Activated CD8-positive, alpha-beta T cell treated with anti-CD3 and anti-CD28 coated beads, Interleukin-2, amount 10 ng/mL, durations not matched to agents 7 days and 5 days (primary cell): ENCODE measurements at regions not wholly inside any gene's neighbourhood (a gene's known extent, or its start where the extent isn't known, plus 50 kb on each side); places are given as distances from the start of the nearest gene placed in this dataset.

Experiments
- ATAC-seq: fragments of 150-1000 bp; cut with Tn5 transposase; one replicate; pipeline ENCODE4 v1.10.0; 2021; ENCODE audit warnings: moderate library complexity
- CTCF ChIA-PET: fragments of 350-600 bp; sonication (Branson Sonifier 250); formaldehyde crosslinking; loops from one replicate; lab custom pipeline; 2021; ENCODE audit warnings: antibody characterized with exemption; lab: Charles Lee
- POLR2A ChIA-PET: fragments of 350-600 bp; sonication (Branson Sonifier 250); formaldehyde crosslinking; loops from one replicate; lab custom pipeline; 2021; ENCODE audit warnings: antibody characterized with exemption; lab: Charles Lee
- DNase-seq: peaks from one replicate; pipeline ENCODE4 v3.0.0-alpha.2; 2020
- H3K27ac Mint-ChIP-seq: one replicate; pipeline ENCODE4 v1.8.0; 2021; ENCODE audit warnings: mild to moderate bottlenecking, mixed read lengths
- H3K27me3 Mint-ChIP-seq: one replicate; pipeline ENCODE4 v1.8.0; 2021; ENCODE audit warnings: low read depth, mixed read lengths
- H3K36me3 Mint-ChIP-seq: one replicate; pipeline ENCODE4 v1.8.0; 2021; ENCODE audit warnings: low read depth, mixed read lengths
- H3K4me1 Mint-ChIP-seq: one replicate; pipeline ENCODE4 v1.8.0; 2021; ENCODE audit warnings: low read depth, mixed read lengths
- H3K4me3 Mint-ChIP-seq: one replicate; pipeline ENCODE4 v1.8.0; 2021; ENCODE audit warnings: mild to moderate bottlenecking, mixed read lengths
- H3K9me3 Mint-ChIP-seq: one replicate; pipeline ENCODE4 v1.8.0; 2022; ENCODE audit warnings: mixed read lengths; ENCODE audit not compliant: insufficient read depth

DNA sequence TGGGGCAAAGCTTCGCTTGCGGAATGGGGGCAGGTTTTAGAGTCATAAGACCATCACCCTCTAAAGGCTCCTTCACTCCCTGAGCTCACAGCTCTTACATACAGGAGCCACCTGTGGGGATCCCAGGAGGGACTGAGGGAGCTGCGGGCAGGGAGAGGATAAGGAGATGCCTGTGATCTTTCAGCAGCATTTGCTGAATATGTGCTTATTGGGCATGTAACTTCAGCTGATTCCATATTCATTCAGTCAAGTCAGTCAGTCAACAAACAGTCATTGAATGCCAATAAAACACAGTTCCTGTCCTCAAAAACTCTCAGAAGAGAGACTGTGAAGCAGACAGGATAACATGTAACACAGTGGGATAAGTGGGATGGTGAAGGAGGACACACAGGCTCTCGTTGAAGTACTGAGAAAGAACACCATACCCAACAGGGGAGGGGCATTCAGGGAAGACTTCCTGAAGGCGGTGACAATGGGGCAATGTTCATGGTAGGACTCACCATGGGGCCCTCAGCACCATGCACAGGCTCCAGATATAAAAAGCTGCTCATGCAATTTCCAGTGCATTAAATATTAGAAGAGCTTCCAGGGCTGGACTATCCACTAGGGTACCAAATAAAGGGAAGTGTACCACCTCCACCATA is 240.9 kb downstream of the UACA start:
- ChIA-PET CTCF (interaction anchor here (0.9 to 1.6 kb wide), 5 partner anchors 9 to 1059 kb away, joined by 3 to 4 read pairs (median 3); no protein-coding TSS in a partner anchor), POLR2A (no interaction called here)
- no peaks in the 10 kb centered on the region for H3K36me3 Mint-ChIP-seq
- H3K4me3 Mint-ChIP-seq, result no peak overlapping the region
- peaks cover 11% of the 10 kb centered on the region for H3K27me3 Mint-ChIP-seq
- no peak overlapping the region for H3K27ac Mint-ChIP-seq
- H3K9me3 Mint-ChIP-seq, result no peaks in the 10 kb centered on the region
- DNase-seq (no peak), ATAC-seq (no peak)
- peaks cover 12% of the 10 kb centered on the region for H3K4me1 Mint-ChIP-seq

DNA sequence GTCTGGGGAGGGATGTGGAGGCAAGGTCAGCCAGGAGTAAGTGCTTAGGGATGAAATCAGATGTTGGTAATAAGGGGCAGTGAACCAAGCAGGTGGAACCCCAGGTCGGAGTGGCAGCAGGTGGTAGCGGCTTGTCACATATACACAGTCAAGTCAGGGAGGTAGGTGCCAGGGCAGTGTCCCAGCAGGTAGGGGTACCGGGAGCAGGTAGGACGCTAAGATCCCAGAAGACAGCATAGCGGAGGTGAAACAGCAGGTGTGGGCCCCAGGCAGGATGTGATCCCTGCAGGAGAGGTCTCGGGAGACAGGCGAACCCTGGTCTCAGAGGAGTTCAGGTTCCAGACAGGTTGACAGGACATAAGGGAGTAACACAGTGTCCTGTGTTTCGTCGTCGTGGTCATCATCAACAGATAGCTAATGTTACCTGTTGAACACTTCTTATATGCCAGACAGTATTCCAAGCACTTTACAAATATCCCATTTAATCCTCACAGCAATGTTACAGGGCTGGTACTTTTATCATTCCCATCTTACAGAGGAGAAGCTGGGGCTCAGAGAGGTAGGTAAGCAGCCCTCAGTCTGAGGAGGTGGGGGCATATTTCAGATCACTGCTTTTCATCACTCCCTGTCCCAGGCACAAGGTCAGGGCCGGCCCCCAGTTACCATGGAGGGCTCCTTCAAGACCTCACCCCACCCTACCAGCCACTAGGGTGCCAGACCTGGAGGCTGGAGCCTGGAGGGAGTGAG is 241.6 kb downstream of the UACA start:
- Mint-ChIP-seq H3K9me3 (no peaks in the 10 kb centered on the region), H3K4me3 (no peak overlapping the region), H3K27ac (no peak overlapping the region), H3K27me3 (peaks cover 17% of the 10 kb centered on the region), H3K36me3 (no peaks in the 10 kb centered on the region), H3K4me1 (peaks cover 5% of the 10 kb centered on the region)
- ATAC-seq, result no peak
- no peak for DNase-seq
- POLR2A ChIA-PET, result no interaction called here
- CTCF ChIA-PET, result interaction anchor here (0.9 to 2.1 kb wide), 3 partner anchors 34 to 1058 kb away, joined by 3 to 5 read pairs (median 4); no protein-coding TSS in a partner anchor

DNA sequence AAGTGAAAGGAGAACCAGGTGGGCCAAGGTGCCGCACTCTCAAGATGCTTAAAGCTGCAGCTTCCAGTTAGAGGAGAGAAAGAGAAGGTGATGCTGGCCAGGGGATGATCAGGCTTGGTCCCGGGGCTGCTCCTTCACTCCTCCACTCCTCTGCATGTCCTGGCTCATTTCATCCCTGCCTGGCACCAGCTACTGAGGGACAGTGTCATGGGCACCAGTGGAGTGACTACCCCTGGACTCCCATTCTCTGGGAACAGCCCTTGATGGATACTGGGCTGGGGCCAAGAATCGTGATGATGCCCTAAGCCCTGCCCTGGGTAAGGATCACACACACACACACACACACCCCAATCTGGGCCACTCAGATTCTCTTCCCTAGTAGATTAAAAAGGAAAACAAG is 243.7 kb downstream of the UACA start:
- CTCF ChIA-PET, result interaction anchor here (2.1 kb wide), 1 partner anchor 32 kb away, joined by 5 read pairs; no protein-coding TSS in a partner anchor
- H3K9me3 Mint-ChIP-seq, result no peaks in the 10 kb centered on the region
- H3K4me3 Mint-ChIP-seq, result no peak overlapping the region
- H3K4me1 Mint-ChIP-seq, result no peaks in the 10 kb centered on the region
- H3K27ac Mint-ChIP-seq, result no peak overlapping the region
- H3K27me3 Mint-ChIP-seq, result peaks cover 22% of the 10 kb centered on the region
- DNase-seq (no peak), ATAC-seq (no peak)
- POLR2A ChIA-PET, result no interaction called here
- no peaks in the 10 kb centered on the region for H3K36me3 Mint-ChIP-seq

DNA sequence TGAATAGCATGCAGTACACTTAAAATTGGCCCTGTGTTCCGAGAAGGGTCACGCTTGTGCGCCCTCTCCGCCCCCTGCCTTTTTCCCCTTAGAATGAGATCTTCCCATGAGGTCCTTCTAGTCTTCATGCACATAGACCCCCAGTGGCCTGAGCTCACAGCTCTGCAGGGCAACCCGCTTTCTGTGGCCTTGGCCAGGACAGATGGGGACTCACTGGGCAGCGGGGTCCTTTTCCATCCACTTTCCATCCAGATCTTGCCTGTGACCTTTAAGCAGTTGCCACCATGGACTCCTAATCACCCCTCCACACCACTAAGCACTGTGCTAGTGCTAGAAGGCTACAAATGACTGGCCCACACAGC is 244.4 kb downstream of the UACA start:
- H3K4me1 Mint-ChIP-seq, result no peaks in the 10 kb centered on the region
- no peaks in the 10 kb centered on the region for H3K9me3 Mint-ChIP-seq
- H3K27ac Mint-ChIP-seq, result no peak overlapping the region
- H3K4me3 Mint-ChIP-seq, result no peak overlapping the region
- ChIA-PET CTCF (no interaction called here), POLR2A (no interaction called here)
- H3K36me3 Mint-ChIP-seq, result no peaks in the 10 kb centered on the region
- H3K27me3 Mint-ChIP-seq, result peaks cover 25% of the 10 kb centered on the region
- ATAC-seq (no peak), DNase-seq (no peak)

DNA sequence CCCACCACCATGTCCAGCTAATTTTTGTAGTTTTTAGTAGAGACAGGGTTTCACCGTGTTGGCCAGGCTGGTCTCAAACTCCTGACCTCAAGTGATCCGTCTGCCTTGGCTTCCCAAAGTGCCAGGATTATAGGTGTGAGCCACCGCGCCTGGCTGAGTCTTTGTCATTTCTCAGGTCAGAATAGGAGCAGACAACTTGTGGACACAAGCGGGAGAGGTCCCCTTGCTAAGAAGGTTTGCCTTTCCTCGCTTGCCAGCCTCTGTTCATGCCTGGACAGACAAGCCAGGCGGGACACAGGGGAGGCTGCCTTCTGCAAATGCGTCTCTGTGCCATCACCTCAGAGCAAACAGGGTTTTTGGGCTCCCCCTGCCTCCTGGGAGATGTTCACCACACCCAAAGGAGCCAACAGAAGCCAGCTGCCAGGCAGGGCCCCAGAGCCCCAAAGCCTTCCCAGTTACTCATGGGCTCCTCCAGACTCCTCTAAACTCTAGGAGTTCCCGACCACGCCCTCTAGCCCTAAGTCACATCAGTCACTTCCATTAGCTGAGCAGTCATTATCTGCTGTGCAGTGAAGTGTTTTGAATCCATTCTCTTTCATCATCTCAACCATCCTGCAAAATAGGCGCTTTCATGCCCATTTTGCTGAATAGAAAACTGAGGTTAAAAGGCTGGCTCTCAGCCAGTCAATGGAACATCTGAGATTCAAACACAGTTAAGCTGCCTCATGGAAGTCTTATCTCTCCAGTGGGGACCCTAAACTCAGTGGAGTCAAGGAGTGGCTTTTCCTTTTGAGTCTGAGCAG is 245.0 kb downstream of the UACA start:
- no peaks in the 10 kb centered on the region for H3K4me1 Mint-ChIP-seq
- no peaks in the 10 kb centered on the region for H3K9me3 Mint-ChIP-seq
- no peak overlapping the region for H3K4me3 Mint-ChIP-seq
- ATAC-seq, result no peak
- no peak for DNase-seq
- no peaks in the 10 kb centered on the region for H3K36me3 Mint-ChIP-seq
- H3K27me3 Mint-ChIP-seq, result peaks cover 28% of the 10 kb centered on the region
- H3K27ac Mint-ChIP-seq, result no peak overlapping the region
- ChIA-PET POLR2A (no interaction called here), CTCF (no interaction called here)

DNA sequence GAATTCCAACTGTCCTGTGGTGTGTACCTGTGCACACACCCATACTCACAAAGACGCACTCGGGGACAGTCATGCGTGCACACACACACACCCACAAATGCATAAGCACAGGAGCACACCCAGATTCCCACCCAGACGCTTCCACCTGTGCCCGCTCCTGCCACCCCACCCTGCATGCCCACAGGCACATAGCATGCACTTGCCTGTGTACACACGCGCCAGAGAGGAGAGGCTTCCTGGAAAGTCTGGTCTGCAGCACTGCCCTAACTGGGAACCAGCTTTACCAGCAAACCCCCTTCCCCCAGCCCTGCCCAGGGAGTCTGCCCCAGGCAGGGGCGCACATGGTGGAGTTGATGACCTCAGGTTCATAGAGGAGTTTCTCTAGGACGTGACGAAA is 246.2 kb downstream of the UACA start:
- CTCF ChIA-PET, result interaction anchor here (1.3 kb wide), 1 partner anchor 50 kb away, joined by 3 read pairs; no protein-coding TSS in a partner anchor
- no peak overlapping the region for H3K27ac Mint-ChIP-seq
- no peak overlapping the region for H3K4me3 Mint-ChIP-seq

DNA sequence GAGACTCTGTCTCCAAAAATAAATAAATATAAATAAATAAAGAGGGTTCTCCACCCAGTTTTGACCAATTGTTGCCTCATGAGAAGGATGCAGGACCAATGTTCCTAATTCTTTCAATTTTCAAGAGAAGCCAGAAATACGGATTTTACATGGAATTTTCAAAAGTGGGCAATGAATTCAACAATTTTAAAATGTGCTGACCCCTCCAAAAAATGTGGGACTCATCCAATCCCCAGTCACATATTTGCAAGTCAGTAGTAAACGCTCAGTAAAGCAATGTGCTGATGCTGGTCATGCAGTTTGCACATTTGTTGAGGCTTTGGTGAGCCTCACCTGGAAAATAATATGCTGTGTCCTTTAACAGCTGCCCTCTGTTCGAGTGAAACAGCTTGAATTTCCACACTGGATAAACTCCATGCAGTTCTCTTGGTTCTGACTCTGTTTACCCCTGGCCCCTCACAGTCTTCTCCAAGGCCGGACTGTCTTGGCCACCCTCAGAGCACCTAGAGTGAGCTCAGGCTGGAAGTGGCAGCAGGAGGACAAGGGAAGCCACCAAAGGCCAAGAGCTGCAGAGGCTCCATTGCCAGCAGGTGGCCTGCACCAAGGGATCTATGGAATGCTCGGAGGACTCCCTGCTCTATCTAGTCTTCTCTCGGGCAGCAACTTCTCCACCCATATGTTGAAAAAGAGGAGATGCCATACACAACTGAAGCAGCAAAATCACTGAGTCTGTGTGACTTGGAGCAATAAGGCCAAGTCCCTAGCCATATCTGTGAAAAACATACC is 246.8 kb downstream of the UACA start:
- Mint-ChIP-seq H3K4me1 (peaks cover 3% of the 10 kb centered on the region), H3K27ac (no peak overlapping the region), H3K27me3 (peaks cover 32% of the 10 kb centered on the region), H3K9me3 (peaks cover 4% of the 10 kb centered on the region), H3K36me3 (peaks cover 6% of the 10 kb centered on the region), H3K4me3 (no peak overlapping the region)
- no peak for DNase-seq
- POLR2A ChIA-PET, result no interaction called here
- CTCF ChIA-PET, result interaction anchor here (1.3 kb wide), 2 partner anchors 10 to 49 kb away, joined by 3 read pairs; no protein-coding TSS in a partner anchor
- no peak for ATAC-seq

More for the DNA sequence above, 246.2 kb downstream of the UACA start:
- DNase-seq (no peak), ATAC-seq (no peak)
- Mint-ChIP-seq H3K27me3 (peaks cover 28% of the 10 kb centered on the region), H3K4me1 (peaks cover 3% of the 10 kb centered on the region), H3K36me3 (peaks cover under 1% of the 10 kb centered on the region), H3K9me3 (no peaks in the 10 kb centered on the region)
- POLR2A ChIA-PET, result no interaction called here

DNA sequence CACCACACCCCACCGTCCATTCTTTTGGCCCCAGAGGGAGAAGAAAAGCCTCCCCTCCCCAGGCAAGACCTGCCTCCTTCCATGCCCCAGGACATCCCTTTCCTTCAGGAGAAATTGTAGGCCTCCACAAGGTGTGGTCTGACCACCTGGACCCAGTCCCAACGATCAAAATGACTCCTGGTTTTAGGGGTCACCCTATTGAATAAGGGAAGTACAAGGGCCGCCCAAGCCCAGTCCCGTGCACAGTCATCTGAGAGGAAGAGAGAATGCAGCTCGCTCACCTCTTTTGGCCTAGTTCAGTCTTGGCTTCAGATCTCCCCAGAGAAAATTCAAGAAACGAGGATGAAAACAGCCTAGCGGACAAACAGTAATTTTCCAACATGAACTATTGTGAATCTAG is 249.1 kb downstream of the UACA start:
- Mint-ChIP-seq H3K27me3 (peaks cover 33% of the 10 kb centered on the region), H3K36me3 (peaks cover 27% of the 10 kb centered on the region), H3K27ac (no peak overlapping the region), H3K4me3 (no peak overlapping the region), H3K9me3 (peaks cover 26% of the 10 kb centered on the region), H3K4me1 (peaks cover 17% of the 10 kb centered on the region)
- no peak for ATAC-seq
- POLR2A ChIA-PET, result no interaction called here
- no peak for DNase-seq
- CTCF ChIA-PET, result interaction anchor here (0.8 to 5.3 kb wide), 6 partner anchors 9 to 48 kb away, joined by 3 to 33 read pairs (median 9); no protein-coding TSS in a partner anchor

DNA sequence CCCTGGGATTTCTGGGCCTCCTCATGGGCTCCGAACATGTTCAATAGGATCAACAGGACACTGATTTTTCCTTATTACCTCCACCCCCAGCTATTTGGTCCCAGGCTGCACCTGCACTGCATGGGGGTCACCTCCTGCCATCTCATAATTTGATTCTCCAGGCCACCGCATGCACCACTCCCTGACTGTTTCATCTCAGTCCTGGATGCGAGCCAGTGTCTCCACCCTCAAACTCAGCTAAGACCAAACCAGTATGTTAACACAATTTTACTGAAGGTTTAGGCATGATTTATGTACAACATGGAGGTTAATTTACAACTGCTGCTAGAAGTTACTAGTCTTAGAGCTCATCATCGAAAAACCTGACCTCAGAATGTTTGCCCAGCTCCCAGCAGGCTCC is 249.5 kb downstream of the UACA start:
- DNase-seq (no peak), ATAC-seq (no peak)
- ChIA-PET POLR2A (no interaction called here), CTCF (interaction anchor here (0.8 to 5.3 kb wide), 7 partner anchors 9 to 48 kb away, joined by 3 to 33 read pairs (median 13); no protein-coding TSS in a partner anchor)
- Mint-ChIP-seq H3K36me3 (peaks cover 29% of the 10 kb centered on the region), H3K27me3 (peaks cover 30% of the 10 kb centered on the region), H3K9me3 (peaks cover 26% of the 10 kb centered on the region), H3K27ac (no peak overlapping the region), H3K4me1 (peaks cover 22% of the 10 kb centered on the region), H3K4me3 (no peak overlapping the region)

DNA sequence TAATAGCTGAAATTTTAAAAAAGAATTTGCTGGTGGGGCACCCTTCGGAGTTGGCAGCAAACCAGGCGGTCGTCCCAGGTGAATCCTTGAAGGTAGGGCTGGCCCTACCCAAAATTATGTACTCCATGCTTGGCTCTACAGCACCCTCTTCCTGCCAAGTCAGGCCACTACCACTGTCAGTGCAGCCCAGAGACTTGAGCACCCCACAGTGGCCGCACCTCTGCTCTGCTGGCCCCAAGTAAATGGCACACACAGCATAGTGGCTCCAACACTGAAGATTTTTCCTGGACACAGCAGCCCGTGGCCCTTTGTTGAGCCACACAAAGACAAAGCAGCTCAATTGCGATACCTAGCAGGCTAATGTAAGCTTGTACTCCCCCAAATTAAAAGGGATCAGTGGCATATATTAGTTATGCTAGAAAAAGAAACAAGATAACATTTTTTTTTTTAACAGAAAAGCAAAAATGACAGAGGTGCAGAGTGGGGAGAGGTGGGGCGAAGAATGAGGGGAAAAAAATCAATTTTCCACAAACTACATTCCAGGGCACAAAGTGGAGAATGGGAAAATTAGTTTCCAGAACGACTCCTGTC is 250.5 kb downstream of the UACA start:
- H3K4me1 Mint-ChIP-seq, result peaks cover 31% of the 10 kb centered on the region
- H3K27me3 Mint-ChIP-seq, result peaks cover 27% of the 10 kb centered on the region
- no peak overlapping the region for H3K4me3 Mint-ChIP-seq
- CTCF ChIA-PET, result interaction anchor here (0.6 to 5.3 kb wide), 14 partner anchors 9 to 414 kb away, joined by 3 to 33 read pairs (median 6); no protein-coding TSS in a partner anchor
- no peak overlapping the region for H3K27ac Mint-ChIP-seq
- H3K36me3 Mint-ChIP-seq, result peaks cover 32% of the 10 kb centered on the region
- peaks cover 26% of the 10 kb centered on the region for H3K9me3 Mint-ChIP-seq
- ATAC-seq (peak; percentile 88), DNase-seq (peak; percentile 79)
- POLR2A ChIA-PET, result interaction anchor here (1.1 kb wide), 1 partner anchor 24 kb away, joined by 3 read pairs; no protein-coding TSS in a partner anchor
